ENCODE measurements at regions not wholly inside any gene's neighbourhood (a gene's known extent, or its start where the extent isn't known, plus 50 kb on each side); places are given as distances from the start of the nearest gene placed in this dataset.
"Not testable (repeated sequence)": the region's sequence is repeated elsewhere in the genome, so short reads cannot be mapped to it uniquely, and the experiment has no call there.

GRCh38 chrX:146109362-146109761 is 291.7 kb downstream of the SLITRK2 start:
- peaks cover 4% of the 10 kb centered on the region for H3K27me3 Mint-ChIP-seq (ENCODE audit: insufficient read depth, low read depth)

DNA sequence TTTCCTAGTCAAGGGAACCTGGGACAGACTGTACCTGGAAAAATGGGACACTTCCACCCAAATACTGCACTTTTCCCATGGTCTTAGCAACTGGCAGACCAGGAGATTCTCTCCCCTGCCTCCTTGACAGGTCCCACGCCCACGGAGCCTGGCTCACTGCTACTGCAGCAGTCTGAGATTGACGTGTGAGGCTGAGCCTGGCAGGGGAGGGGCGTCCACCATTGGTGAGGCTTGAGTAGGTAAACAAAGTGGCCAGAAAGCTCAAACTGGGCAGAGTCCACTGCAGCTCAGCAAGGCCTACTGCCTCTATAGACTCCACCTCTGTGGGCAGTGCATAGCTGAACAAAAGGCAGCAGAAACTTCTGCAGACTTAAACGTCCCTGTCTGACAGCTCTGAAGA is 301.4 kb downstream of the SLITRK2 start:
- not testable (repeated sequence) for H3K4me1 ChIP-seq; H3K79me2 ChIP-seq (ENCODE audit: low read depth); H3K27me3 ChIP-seq; H3K36me3 Mint-ChIP-seq; H3K27ac Mint-ChIP-seq; H3K4me3 Mint-ChIP-seq; H3K9ac ChIP-seq; H3K27me3 Mint-ChIP-seq (ENCODE audit: insufficient read depth, low read depth); H3K9me3 Mint-ChIP-seq; H3K4me2 ChIP-seq; H3K4me3 ChIP-seq; H4K20me1 ChIP-seq (ENCODE audit: low read depth); H3K27ac ChIP-seq; H2AFZ ChIP-seq (replicated peaks); H3K4me1 Mint-ChIP-seq; DNase-seq (ENCODE audit: low spot score); H3K9me3 ChIP-seq (ENCODE audit: low read depth); H3F3A ChIP-seq (ENCODE audit: low read depth); H3K36me3 ChIP-seq

More at GRCh38 chrX:146109362-146109761, 291.7 kb downstream of the SLITRK2 start:
- H2AFZ ChIP-seq (replicated peaks) = no peak overlapping the region
- no peak overlapping the region for H3K4me3 Mint-ChIP-seq
- no peak overlapping the region for H3K4me2 ChIP-seq
- H3K36me3 ChIP-seq = no peaks in the 10 kb centered on the region
- H3K4me1 ChIP-seq = no peaks in the 10 kb centered on the region
- H3K9me3 ChIP-seq (ENCODE audit: low read depth) = no peaks in the 10 kb centered on the region
- H3K36me3 Mint-ChIP-seq = no peaks in the 10 kb centered on the region
- no peaks in the 10 kb centered on the region for H3K27me3 ChIP-seq
- H3K9me3 Mint-ChIP-seq = peaks cover 16% of the 10 kb centered on the region
- no peaks in the 10 kb centered on the region for H3K79me2 ChIP-seq (ENCODE audit: low read depth)
- H3K27ac Mint-ChIP-seq = no peak overlapping the region
- DNase-seq (ENCODE audit: low spot score) = no peak
- TF ChIP-seq EZH2 (IDR thresholded peaks at IDR 0.05) (no peak), EZH2phosphoT487 (IDR thresholded peaks at IDR 0.05) (no peak)
- TF ChIP-seq, protein P1, sequence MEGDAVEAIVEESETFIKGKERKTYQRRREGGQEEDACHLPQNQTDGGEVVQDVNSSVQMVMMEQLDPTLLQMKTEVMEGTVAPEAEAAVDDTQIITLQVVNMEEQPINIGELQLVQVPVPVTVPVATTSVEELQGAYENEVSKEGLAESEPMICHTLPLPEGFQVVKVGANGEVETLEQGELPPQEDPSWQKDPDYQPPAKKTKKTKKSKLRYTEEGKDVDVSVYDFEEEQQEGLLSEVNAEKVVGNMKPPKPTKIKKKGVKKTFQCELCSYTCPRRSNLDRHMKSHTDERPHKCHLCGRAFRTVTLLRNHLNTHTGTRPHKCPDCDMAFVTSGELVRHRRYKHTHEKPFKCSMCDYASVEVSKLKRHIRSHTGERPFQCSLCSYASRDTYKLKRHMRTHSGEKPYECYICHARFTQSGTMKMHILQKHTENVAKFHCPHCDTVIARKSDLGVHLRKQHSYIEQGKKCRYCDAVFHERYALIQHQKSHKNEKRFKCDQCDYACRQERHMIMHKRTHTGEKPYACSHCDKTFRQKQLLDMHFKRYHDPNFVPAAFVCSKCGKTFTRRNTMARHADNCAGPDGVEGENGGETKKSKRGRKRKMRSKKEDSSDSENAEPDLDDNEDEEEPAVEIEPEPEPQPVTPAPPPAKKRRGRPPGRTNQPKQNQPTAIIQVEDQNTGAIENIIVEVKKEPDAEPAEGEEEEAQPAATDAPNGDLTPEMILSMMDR (IDR thresholded peaks at IDR 0.05) = no peak
- H3F3A ChIP-seq (ENCODE audit: low read depth) = no peaks in the 10 kb centered on the region
- H3K9ac ChIP-seq = no peak overlapping the region
- no peaks in the 10 kb centered on the region for H4K20me1 ChIP-seq (ENCODE audit: low read depth)
- H3K4me1 Mint-ChIP-seq = no peaks in the 10 kb centered on the region
- no peak overlapping the region for H3K4me3 ChIP-seq
- no peak overlapping the region for H3K27ac ChIP-seq

DNA sequence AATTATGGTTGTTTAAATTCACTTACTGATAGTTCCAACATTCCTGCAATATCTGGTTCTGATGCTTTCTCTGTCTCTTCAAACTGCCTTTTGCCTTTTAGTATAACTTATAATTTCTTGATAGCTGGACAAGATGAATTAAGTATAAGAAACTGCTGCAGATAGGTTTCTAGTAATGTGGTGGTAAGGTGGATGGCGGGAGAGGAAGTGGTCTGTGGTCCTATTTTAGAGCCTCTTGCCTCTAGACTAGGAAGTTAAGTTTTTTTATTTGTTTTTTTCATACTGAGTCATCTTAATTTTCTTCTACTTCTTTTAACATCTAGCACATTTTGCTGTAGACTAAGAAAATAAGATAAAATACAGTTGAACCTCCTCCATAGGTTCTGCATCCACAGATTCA is 310.0 kb downstream of the SLITRK2 start:
- no peaks in the 10 kb centered on the region for H3F3A ChIP-seq (ENCODE audit: low read depth)
- H3K27me3 Mint-ChIP-seq (ENCODE audit: insufficient read depth, low read depth) = no peaks in the 10 kb centered on the region
- no peak overlapping the region for H3K9ac ChIP-seq
- no peak overlapping the region for H3K4me3 Mint-ChIP-seq
- no peaks in the 10 kb centered on the region for H3K79me2 ChIP-seq (ENCODE audit: low read depth)
- DNase-seq (ENCODE audit: low spot score) = no peak
- no peak overlapping the region for H3K27ac Mint-ChIP-seq
- H3K4me1 ChIP-seq = no peaks in the 10 kb centered on the region
- H3K36me3 Mint-ChIP-seq = no peaks in the 10 kb centered on the region
- H3K9me3 Mint-ChIP-seq = peaks cover 3% of the 10 kb centered on the region
- H3K9me3 ChIP-seq (ENCODE audit: low read depth) = peaks cover 5% of the 10 kb centered on the region
- TF ChIP-seq EZH2 (IDR thresholded peaks at IDR 0.05) (no peak), EZH2phosphoT487 (IDR thresholded peaks at IDR 0.05) (no peak)
- TF ChIP-seq, protein P1 (IDR thresholded peaks at IDR 0.05) = no peak
- no peaks in the 10 kb centered on the region for H4K20me1 ChIP-seq (ENCODE audit: low read depth)
- no peaks in the 10 kb centered on the region for H3K27me3 ChIP-seq
- no peaks in the 10 kb centered on the region for H3K36me3 ChIP-seq
- H2AFZ ChIP-seq (replicated peaks) = no peak overlapping the region
- H3K4me3 ChIP-seq = no peak overlapping the region
- no peak overlapping the region for H3K4me2 ChIP-seq
- H3K4me1 Mint-ChIP-seq = no peaks in the 10 kb centered on the region
- H3K27ac ChIP-seq = no peak overlapping the region

DNA sequence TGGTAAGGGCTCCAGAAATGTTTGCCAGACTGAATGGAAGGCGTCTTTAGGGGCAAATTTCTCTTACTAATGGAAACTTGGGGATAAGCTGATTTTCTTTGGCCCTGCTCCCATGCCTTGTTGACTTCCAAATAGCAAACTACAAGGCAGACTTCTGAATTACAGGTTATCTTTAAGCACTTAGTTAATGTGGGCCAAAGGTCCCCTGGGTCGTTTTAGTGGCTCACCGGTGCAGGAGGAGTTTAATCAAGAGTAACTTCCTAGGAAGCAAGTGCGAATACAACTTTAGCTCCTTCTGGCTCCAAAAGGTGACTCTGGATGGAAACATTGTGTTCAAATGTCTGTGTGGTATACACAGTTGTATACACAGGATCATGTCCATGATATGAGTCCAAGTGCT is 323.6 kb downstream of the SLITRK2 start:
- no peak overlapping the region for H3K27ac ChIP-seq
- Mint-ChIP-seq H3K9me3 (peaks cover 2% of the 10 kb centered on the region), H3K4me1 (no peaks in the 10 kb centered on the region), H3K27ac (no peak overlapping the region), H3K4me3 (no peak overlapping the region), H3K36me3 (no peaks in the 10 kb centered on the region), H3K27me3 (ENCODE audit: insufficient read depth, low read depth) (peaks cover 5% of the 10 kb centered on the region)
- H3K9me3 ChIP-seq (ENCODE audit: low read depth) = no peaks in the 10 kb centered on the region
- no peaks in the 10 kb centered on the region for H3K79me2 ChIP-seq (ENCODE audit: low read depth)
- H3K4me1 ChIP-seq = no peaks in the 10 kb centered on the region
- no peaks in the 10 kb centered on the region for H3F3A ChIP-seq (ENCODE audit: low read depth)
- no peak overlapping the region for H3K4me2 ChIP-seq
- H3K36me3 ChIP-seq = no peaks in the 10 kb centered on the region
- no peak overlapping the region for H2AFZ ChIP-seq (replicated peaks)
- no peaks in the 10 kb centered on the region for H4K20me1 ChIP-seq (ENCODE audit: low read depth)
- no peak for TF ChIP-seq EZH2phosphoT487 (IDR thresholded peaks at IDR 0.05)
- TF ChIP-seq EZH2 (IDR thresholded peaks at IDR 0.05) = no peak
- TF ChIP-seq, protein P1 (IDR thresholded peaks at IDR 0.05) = no peak
- H3K4me3 ChIP-seq = no peak overlapping the region
- no peak for DNase-seq (ENCODE audit: low spot score)
- H3K9ac ChIP-seq = no peak overlapping the region
- H3K27me3 ChIP-seq = no peaks in the 10 kb centered on the region
